HG02642 (cell line): ENCODE measurements at regions not wholly inside any gene's neighbourhood (a gene's known extent, or its start where the extent isn't known, plus 50 kb on each side); places are given as distances from the start of the nearest gene placed in this dataset.

ENCODE experiments used
- ATAC-seq: cut with Tn5 transposase; IDR thresholded peaks from one replicate; pipeline ENCODE4 v1.9.1; 2021; ENCODE audit warnings: mild to moderate bottlenecking; ENCODE audit not compliant: unreplicated experiment, poor library complexity

DNA sequence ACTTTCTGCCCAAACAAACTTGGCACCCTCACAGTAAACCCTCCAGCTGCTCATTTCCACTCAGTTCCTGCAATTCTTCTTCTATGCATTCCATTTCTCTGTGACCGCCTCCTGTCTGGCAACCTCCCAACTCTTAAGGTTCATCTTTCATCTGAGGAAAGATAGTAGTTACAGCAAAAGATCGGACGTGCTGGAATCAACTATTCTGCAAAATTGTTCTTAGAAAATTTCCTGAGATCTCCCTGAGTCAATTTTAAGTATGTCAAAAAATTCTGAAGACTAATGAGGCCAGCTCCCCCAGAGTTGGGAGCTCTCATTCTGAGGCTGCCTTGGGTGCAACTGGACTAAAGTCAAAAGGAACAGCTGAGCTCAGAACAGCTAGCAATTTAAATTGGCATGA lies 1026.0 kb downstream of the ADGRL3 start:
- ATAC-seq, result no peak

DNA sequence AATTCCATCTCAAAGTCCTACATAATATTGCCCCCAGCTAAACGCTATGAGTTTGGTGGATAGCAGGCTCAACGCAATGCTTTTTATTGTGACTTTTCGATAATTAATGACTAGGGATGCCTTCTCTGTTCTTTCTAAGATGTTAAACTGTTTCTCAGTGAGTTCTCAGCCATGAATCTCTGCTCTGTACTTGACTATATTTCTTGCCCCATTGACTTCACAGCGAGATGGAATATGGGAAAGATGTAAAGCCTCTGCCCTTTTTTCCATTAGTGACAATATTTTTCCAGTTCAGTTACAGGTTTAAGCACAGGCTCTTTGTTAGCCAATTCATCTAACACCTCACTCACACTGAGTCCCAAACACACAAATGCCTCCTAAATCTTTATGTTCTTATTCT lies 1022.0 kb downstream of the ADGRL3 start:
- ATAC-seq, result no peak

DNA sequence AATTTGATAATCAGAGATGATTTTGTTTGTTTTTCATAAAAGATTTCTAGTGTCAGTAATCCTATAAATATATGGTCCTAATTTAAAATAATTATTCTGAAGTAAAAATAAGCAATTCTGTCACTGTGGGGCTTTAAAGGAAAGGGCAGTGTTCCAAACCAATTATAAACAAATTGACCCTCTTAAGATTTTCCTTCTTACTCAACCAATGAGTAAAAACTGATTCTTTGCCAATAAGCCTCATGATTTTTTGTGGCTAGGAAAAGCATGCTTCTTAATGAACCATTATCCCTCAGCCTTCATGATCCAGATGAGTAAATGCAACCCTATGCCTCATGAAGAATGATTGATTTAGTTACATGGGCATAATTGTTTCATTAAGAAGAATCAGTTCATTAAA lies 1010.4 kb downstream of the ADGRL3 start:
- no peak for ATAC-seq

DNA sequence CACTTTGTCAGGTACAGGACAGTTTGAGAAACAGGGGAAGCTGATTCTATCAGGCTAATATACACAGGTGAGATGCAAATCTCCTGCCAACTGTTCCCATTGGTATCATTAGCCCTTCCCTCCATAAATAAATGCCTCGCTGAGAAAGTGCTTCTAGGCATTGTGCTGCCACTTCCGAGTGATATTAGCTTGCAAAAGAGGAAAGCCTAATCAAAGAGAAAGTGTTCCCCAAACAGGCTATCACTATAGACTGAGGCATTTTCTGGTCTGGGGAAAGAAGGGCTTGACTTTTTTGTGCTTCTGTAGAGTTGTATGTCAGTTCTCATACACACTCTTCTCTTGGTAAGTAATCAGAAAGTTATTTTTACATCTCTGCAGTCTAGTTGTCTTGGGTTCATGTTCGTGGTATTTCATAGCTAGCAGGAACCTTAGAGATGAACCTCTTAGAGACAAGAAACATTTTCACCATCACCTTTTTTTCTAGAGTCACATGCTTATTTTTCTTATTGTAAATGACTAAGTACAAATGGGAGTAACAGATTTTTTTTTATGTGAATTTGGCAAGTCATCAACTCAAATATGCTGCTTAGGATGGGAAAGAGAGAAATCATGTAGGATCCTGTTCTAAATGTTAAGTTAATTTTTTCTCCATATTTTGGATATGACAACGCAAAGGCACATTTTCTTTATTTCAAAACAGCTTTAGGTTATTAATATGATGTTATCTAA lies 1009.8 kb downstream of the ADGRL3 start:
- no peak for ATAC-seq

DNA sequence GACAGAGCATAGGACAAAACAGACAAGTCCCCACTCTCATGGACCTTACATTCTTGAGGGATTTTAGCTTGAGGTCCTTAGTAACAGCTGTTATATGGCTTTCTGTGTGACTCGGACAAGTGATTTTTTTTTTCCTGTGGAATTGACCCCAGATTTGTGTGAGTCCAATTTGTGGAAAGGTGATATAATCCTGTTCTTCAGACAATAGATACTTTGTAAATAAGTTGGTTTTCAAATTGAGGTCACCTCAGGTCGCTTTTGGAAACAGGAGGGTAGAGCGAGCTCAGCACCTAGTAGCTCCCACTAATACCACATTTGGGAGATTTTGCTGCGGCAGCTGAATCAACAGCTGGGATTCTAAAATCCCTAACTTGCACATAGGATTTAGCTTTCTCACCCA lies 1008.8 kb downstream of the ADGRL3 start:
- no peak for ATAC-seq

DNA sequence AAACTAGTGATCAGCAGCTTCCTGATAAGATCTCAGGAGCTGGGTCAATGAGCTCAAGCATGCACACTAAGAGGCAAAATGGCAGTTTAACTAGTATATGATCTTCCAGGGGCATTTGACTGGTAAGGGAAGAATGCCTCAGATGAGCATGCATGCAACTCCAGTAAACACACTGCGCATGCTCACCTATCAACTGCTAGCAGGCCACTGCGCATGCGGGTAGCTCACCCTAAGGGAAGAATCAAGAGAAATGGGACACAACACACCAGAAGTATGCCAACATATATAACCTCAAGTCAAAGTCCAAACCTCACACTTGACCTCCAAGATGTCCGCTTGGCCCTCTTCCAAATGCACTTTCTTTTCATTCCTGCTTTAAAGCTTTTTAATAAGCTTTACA lies 1004.0 kb downstream of the ADGRL3 start:
- no peak for ATAC-seq

DNA sequence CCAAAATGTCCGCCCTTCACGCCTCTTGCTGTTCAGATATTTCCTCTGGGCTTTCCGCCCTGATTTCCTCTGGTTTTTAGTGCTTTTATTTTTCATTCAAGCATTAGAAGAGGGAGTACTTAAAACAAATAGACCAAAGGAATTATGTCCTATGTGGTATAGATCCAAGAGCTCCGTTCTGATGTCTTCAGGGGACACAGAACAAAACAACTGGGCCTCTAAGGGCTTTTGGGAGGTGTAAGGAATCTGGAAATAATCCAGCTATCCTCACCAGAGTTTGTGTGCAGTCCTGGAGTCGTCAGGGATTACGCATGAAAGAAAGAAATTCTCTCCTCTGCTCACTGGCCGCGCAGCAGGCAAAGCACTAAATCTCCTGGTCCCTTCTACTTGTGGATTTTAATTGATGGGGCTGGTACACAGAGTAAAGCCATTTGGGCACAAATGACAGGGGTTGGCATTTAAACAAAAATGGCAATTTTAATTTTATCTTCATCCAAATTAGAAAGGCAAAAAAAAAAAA lies 999.2 kb downstream of the ADGRL3 start:
- no peak for ATAC-seq

DNA sequence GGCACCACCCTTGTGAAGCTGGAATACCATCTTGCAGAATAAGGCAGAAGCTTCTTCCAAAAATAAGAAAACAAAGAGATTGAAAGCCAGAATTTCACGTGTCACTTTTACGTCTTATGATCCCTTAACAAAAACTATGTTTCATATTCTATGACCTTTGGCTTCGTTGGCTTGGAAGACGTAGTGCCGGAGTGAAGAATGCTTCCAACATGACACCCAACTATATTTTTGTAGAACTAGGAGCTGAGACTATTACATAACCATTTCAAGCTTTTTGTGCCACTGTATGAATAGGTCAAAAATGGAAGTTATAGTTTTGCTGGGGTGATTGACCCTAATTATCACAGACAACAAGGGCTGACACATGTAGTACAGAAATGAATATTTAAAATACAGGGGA lies 996.2 kb downstream of the ADGRL3 start:
- no peak for ATAC-seq

DNA sequence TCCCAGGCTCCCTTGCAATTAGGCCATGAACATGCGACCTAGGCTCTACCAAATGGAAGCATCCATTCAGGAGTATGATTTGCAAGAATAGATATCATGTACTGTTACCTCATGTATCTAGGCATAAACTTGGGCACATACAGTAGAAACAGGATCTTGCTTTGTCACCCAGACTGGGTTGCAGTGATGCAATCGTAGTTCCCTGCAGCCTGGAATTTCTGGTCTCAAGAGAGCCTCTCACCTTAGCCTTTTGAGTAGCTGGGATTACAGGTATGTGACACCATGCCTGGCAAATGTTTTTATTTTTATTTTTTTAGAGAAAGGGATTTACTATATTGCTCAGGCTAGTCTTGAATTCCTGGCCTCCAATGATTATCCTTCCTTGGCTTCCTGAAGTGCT lies 994.2 kb downstream of the ADGRL3 start:
- ATAC-seq, result no peak

DNA sequence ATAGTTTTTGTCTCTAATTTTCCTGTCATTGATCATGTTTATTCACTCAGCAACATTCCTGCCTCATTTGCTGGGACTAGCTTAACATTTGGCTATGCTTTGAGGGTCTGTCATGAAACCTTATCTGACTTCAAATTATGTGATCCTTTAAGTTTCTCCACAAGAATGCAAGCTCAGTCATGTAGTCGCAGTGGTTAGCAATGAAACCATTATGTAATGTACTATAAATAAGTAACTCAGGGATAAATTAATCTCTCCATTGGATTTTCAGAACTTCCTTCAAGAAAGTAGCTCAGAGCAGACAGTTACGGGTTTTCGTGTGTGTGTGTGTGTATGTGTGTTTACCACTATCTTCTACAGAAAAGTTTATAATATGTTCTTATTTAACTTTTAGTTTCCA lies 993.6 kb downstream of the ADGRL3 start:
- ATAC-seq, result no peak

DNA sequence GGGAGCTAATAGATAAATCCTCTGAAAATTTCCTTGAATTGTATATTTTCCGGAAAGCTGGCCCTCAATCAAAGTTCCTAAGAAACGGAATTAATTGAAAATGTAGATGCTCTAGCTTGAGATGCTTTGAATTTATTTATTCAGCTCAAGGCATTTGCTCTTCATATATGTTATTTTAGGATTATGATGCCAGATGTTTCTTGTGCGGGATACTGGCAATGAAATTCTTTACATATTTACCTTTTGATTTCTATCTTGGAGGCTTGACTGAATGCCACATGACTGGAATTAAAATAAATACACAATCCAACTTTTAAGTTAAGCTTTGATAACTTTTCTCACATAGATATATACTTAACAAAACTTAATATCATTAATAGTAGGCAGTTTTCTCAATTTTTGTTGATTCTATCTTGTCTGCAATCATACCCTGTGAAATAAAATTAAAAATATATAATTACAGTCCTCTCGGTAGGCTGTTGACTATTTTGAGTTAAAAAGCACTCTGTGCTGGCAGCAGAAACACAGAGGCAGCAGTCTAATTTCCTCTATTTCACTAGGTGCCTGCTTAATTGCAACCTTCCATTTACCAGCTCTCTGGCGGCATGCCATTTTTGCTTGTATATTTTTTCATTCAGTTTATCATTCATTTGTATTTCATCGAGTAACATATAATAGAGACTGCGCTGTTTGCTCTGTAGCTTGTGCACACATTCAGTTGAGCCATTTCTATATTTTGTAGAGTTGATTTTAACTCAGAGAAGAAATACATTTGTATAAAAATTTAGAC lies 991.5 kb downstream of the ADGRL3 start:
- no peak for ATAC-seq

DNA sequence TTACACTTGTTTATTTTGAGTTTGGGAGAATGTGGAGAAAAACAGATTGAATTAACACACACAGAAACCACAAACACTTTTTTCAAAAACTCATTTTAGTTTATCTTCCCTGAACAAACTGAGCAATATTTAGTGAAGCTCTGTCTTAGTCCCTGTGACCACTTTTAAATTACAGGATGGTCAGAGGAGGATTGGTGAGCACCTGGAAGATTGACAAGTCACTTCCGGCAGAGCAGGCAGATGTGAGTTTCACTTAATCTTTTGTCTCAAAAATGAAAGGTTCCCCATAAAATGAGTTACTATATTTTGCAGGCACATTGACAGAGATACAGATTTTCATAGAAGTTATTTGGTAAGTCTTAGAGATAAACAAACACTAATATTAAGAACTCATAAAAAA lies 970.1 kb downstream of the ADGRL3 start:
- ATAC-seq, result no peak

DNA sequence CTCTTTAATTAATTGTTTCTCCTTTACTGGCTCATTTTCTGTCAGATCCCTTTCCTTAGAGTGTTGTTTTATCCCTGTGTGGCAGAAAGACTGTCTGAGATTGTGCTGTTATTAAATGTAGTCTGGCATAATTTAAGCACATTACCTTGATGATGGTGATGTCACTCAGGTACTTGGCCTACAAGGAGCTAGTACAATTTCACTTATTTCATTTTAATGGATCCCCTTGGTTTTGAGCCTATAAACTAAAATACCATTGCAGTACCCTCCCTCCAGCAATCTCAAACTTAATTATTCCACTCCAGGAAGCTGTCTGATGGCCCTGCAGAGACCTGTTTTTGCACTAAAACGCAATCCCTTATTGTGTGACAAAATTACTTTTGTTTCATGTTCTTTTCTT lies 968.6 kb downstream of the ADGRL3 start:
- ATAC-seq, result no peak

DNA sequence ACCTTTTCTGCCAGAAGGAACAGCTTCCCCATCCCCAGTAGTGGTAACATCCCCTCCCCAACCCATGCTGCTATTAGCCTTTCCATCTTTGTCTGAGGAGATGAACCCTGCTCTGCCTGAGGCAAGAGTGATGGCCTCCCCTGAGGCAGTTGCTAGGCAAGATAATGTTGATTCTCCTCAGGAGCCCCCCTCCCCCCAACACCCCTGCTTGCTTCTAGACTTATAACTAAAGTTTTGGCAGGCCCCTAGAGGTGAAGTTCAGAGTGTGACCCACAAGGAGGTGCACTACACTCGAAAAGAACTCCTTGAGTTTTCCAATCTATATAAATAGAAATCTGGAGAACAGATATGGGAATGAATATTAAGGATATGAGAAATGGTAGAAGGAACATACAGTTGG lies 962.5 kb downstream of the ADGRL3 start:
- ATAC-seq, result no peak

DNA sequence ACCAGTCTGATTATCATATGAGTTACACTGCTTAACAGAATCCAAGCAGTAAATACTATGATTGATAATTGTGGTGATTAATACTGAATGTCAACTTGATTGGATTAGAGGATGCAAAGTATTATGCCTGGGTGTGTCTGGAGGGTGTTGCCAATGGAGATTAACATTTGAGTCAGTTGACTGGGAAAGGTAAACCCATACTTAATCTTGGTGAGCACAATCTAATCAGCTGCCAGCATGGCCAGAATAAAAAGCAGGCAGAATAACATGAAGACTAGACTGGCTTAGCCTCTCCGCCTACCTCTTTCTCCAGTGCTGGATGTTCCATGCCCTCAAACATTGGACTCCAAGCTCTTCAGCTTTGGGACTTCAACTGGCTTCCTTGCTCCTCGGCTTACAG lies 961.3 kb downstream of the ADGRL3 start:
- no peak for ATAC-seq

DNA sequence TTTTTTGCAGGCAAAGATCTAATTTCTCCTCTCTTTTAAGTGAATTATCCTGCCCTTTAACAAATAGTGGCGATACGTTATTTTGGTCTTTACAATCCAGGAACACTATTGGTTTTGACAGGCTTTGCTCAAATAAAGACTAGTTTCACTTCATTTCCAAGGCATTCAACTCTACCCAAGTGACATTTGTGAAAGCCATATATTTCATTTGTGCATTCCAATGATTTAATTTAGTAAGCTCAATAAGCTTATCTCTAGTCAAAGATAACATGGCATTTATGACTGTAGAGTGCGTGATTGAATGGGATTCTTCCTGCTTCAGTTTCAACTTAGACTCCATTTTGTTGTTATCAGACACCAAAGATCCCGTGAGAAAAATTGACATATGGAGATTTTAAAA lies 959.8 kb downstream of the ADGRL3 start:
- no peak for ATAC-seq

DNA sequence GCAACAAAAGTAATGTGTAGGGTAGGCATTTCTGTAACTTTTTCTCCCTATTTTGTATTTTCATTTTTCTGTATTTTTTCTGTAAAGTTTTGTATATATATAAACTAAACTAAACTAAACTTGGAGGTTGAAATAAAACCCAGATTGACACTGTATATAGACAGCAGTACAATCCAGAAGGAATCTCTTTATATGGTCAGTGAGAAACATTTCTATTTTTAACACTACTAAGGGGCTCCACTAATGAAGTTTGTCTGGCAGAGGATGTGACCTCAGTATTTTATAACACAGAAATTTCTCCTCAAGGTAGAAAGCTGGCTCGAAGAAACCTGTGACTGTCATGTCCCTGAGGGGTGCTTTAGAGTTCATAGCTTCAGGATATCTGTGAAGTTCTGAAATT lies 959.2 kb downstream of the ADGRL3 start:
- ATAC-seq, result no peak

DNA sequence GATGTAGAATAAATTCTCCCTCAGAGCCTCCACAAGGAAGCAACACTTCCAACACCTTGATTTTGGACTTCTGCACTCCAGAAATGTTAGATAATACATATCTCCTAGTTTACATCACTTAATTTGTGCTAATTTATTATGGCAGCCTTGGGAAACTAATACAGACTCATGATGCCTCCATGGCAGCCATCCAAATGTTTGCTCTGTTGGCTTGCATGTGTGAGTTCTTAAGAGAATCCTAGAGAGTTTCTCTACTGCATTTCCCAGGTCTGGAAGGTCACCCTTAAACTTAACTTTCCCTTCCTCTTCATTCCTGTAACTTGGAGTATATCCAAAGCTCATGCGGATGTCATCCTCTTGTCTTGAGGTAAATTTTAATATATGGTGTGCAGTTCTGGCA lies 956.1 kb downstream of the ADGRL3 start:
- no peak for ATAC-seq

DNA sequence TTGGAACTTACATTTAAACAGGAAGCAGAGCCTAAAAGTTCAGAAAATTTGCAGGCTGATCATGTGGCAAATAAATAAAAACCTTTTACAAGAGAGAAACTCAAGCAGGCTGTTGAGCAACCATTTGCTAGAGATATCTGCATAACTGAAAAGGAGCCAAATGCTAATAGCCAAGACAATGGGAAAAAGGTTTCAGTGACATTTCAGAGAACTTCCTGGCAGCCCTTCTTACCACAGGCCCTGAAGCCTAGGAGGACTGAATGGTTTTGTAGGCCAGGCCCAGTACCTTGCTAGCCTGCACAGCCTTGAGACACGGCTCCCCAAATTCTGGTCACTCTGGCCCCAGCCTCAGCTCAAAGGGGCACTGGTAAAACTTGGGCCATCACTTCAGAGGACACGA lies 945.1 kb downstream of the ADGRL3 start:
- ATAC-seq, result no peak

DNA sequence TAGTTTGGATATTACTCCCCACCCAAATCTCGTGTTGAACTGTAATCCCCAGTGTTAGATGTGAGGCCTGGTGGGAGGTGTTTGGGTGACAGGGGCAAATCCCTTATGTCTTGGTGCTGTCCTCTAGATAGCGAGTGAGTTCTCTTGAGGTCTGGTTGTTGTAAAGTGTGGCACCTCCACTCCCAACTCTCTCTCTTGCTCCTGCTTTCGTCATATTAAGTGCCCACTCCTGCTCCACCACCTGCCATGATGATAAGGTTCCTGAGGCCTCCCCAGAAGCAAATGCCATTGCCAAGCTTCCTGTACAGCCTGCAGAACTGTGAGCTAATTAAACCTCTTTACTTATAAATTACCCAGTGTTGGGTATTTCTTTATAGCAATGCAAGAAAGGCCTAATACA lies 944.3 kb downstream of the ADGRL3 start:
- ATAC-seq, result no peak

DNA sequence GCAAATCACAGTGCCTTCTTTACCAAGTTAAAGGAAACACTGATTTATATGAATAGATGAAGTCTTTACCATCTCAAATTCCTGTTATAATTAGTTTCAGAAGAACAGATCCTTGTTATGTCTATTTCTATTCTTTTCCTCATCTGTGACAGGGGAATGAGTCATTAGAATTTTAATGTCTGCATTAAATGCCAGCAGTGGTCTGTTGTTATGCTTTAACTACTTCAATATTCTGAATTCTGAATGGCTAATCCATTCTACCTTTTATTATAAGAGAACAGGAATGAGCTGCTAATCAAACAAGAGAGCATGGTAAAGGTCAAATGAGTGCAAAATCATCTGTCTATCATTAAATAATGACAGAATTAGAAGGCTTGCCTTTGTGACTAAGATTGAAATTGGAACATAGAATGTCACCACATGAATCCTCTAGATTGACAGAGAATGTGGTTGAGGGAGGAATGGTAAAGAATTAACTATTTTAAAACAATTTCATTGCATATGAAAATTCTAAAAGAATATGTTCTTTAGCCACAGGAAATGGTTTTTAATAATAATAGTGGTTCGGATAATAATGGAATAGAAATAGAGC lies 935.5 kb downstream of the ADGRL3 start:
- ATAC-seq, result no peak
